GM19397 (cell line): ENCODE measurements at regions not wholly inside any gene's neighbourhood (a gene's known extent, or its start where the extent isn't known, plus 50 kb on each side); places are given as distances from the start of the nearest gene placed in this dataset.

ENCODE experiments used
- ATAC-seq: cut with Tn5 transposase; IDR thresholded peaks from one replicate; pipeline ENCODE4 v1.9.1; 2021; ENCODE audit warnings: mild to moderate bottlenecking, moderate library complexity; ENCODE audit not compliant: unreplicated experiment

GRCh38 chr20:7231303-7231702, 463.8 kb downstream of the BMP2 start:
- peak; percentile 88 for ATAC-seq

- no peak for ATAC-seq
Measured at GRCh38 chr20:7232796-7233195, 465.3 kb downstream of the BMP2 start.

GRCh38 chr20:7237251-7237650, 469.8 kb downstream of the BMP2 start:
- no peak for ATAC-seq

- no peak for ATAC-seq
Measured at GRCh38 chr20:7240490-7240889, 473.0 kb downstream of the BMP2 start.

- no peak for ATAC-seq
Measured at GRCh38 chr20:7248281-7249201, 481.1 kb downstream of the BMP2 start.

- ATAC-seq, result no peak
Measured at GRCh38 chr20:7250337-7250736, 482.9 kb downstream of the BMP2 start.

GRCh38 chr20:7257099-7257498, 489.6 kb downstream of the BMP2 start:
- ATAC-seq, result no peak

- no peak for ATAC-seq
Measured at GRCh38 chr20:7257692-7258466, 490.4 kb downstream of the BMP2 start.

- no peak for ATAC-seq
Measured at GRCh38 chr20:7262803-7263202, 495.3 kb downstream of the BMP2 start.

GRCh38 chr20:7264137-7264536, 496.7 kb downstream of the BMP2 start:
- no peak for ATAC-seq

GRCh38 chr20:7269452-7269851, 502.0 kb downstream of the BMP2 start:
- no peak for ATAC-seq

- no peak for ATAC-seq
Measured at GRCh38 chr20:7272512-7272911, 505.0 kb downstream of the BMP2 start.

GRCh38 chr20:7274870-7275269, 507.4 kb downstream of the BMP2 start:
- no peak for ATAC-seq

- ATAC-seq, result no peak
Measured at GRCh38 chr20:7275645-7276237, 508.3 kb downstream of the BMP2 start.

GRCh38 chr20:7285918-7286556, 518.6 kb downstream of the BMP2 start:
- ATAC-seq, result peak; percentile 75

- ATAC-seq, result no peak
Measured at GRCh38 chr20:7291323-7291943, 523.9 kb downstream of the BMP2 start.

GRCh38 chr20:7291946-7292345, 524.5 kb downstream of the BMP2 start:
- no peak for ATAC-seq

GRCh38 chr20:7294816-7295360, 527.4 kb downstream of the BMP2 start:
- no peak for ATAC-seq

GRCh38 chr20:7301807-7302206, 534.3 kb downstream of the BMP2 start:
- no peak for ATAC-seq

GRCh38 chr20:7302250-7302649, 534.8 kb downstream of the BMP2 start:
- ATAC-seq, result no peak
